ENCODE measurements at regions not wholly inside any gene's neighbourhood (a gene's known extent, or its start where the extent isn't known, plus 50 kb on each side); places are given as distances from the start of the nearest gene placed in this dataset.

- H3K4me3 ChIP-seq (ENCODE audit: low read length), result no peak overlapping the region
- no peak for TF ChIP-seq CTCF (conservative IDR thresholded peaks at IDR 0.05; ENCODE audit: low read length)
- no peak for DNase-seq (ENCODE audit: low read depth)
These were observed 93.1 kb upstream of the SMNDC1 start for GRCh38 chr10:110397856-110398255.

GRCh38 chr10:110398419-110399105, 93.8 kb upstream of the SMNDC1 start:
- no peak for TF ChIP-seq CTCF (conservative IDR thresholded peaks at IDR 0.05; ENCODE audit: low read length)
- no peak overlapping the region; the same call in 1 of the 2 replicates for H3K4me3 ChIP-seq (ENCODE audit: low read length)
- peak; percentile 96 for DNase-seq (ENCODE audit: low read depth)

- DNase-seq (ENCODE audit: low read depth), result peak; percentile 98
- peak overlapping the region; percentile 16; the same call in 1 of the 2 replicates for H3K4me3 ChIP-seq (ENCODE audit: low read length)
- no peak for TF ChIP-seq CTCF (conservative IDR thresholded peaks at IDR 0.05; ENCODE audit: low read length)
These were observed 94.6 kb upstream of the SMNDC1 start for GRCh38 chr10:110399106-110399964.

- H3K4me3 ChIP-seq (ENCODE audit: low read length), result no peak overlapping the region
- no peak for DNase-seq (ENCODE audit: low read depth)
- TF ChIP-seq CTCF (conservative IDR thresholded peaks at IDR 0.05; ENCODE audit: low read length), result no peak
These were observed 95.5 kb upstream of the SMNDC1 start for GRCh38 chr10:110399965-110400933.

GRCh38 chr10:110401401-110402076, 96.2 kb upstream of the DUSP5 start:
- H3K4me3 ChIP-seq (ENCODE audit: low read length), result no peak overlapping the region
- TF ChIP-seq CTCF (conservative IDR thresholded peaks at IDR 0.05; ENCODE audit: low read length), result no peak
- no peak for DNase-seq (ENCODE audit: low read depth)

GRCh38 chr10:110402077-110402416, 95.7 kb upstream of the DUSP5 start:
- DNase-seq (ENCODE audit: low read depth), result no peak
- TF ChIP-seq CTCF (conservative IDR thresholded peaks at IDR 0.05; ENCODE audit: low read length), result no peak
- no peak overlapping the region for H3K4me3 ChIP-seq (ENCODE audit: low read length)
